ENCODE measurements at regions not wholly inside any gene's neighbourhood (a gene's known extent, or its start where the extent isn't known, plus 50 kb on each side); places are given as distances from the start of the nearest gene placed in this dataset.

- DNase-seq = no peak
Measured at GRCh38 chr6:1023229-1023628, 288.7 kb upstream of the FOXQ1 start.

GRCh38 chr6:1022719-1023118, 289.2 kb upstream of the FOXQ1 start:
- DNase-seq = no peak

- no peak for DNase-seq
Measured at GRCh38 chr6:1020837-1021236, 291.1 kb upstream of the FOXQ1 start.

- no peak for DNase-seq
Measured at GRCh38 chr6:1020133-1020532, 291.8 kb upstream of the FOXQ1 start.

GRCh38 chr6:1018041-1018440, 293.9 kb upstream of the FOXQ1 start:
- no peak for DNase-seq

GRCh38 chr6:1016329-1017302, 295.3 kb upstream of the FOXQ1 start:
- no peak for DNase-seq

- DNase-seq = no peak
Measured at GRCh38 chr6:1015825-1016224, 296.1 kb upstream of the FOXQ1 start.

- no peak for DNase-seq
Measured at GRCh38 chr6:1014431-1014807, 297.5 kb upstream of the FOXQ1 start.

- no peak for DNase-seq
Measured at GRCh38 chr6:1013656-1014430, 298.1 kb upstream of the FOXQ1 start.

- DNase-seq = no peak
Measured at GRCh38 chr6:1009103-1009502, 302.8 kb upstream of the FOXQ1 start.

- DNase-seq = no peak
Measured at GRCh38 chr6:1007159-1007558, 304.7 kb upstream of the FOXQ1 start.

- DNase-seq = no peak
Measured at GRCh38 chr6:1004885-1005630, 306.8 kb upstream of the FOXQ1 start.

GRCh38 chr6:1003394-1004160, 308.3 kb upstream of the FOXQ1 start:
- no peak for DNase-seq

GRCh38 chr6:1002989-1003388, 308.9 kb upstream of the FOXQ1 start:
- no peak for DNase-seq

GRCh38 chr6:1001655-1002349, 308.9 kb upstream of the EXOC2 start:
- DNase-seq = no peak

GRCh38 chr6:999552-999951, 306.6 kb upstream of the EXOC2 start:
- no peak for DNase-seq

GRCh38 chr6:998551-998950, 305.6 kb upstream of the EXOC2 start:
- DNase-seq = no peak

GRCh38 chr6:996271-996852, 303.4 kb upstream of the EXOC2 start:
- no peak for DNase-seq

GRCh38 chr6:991192-991591, 298.3 kb upstream of the EXOC2 start:
- DNase-seq = no peak

GRCh38 chr6:984031-984430, 291.1 kb upstream of the EXOC2 start:
- no peak for DNase-seq

GRCh38 chr6:978937-979685, 286.2 kb upstream of the EXOC2 start:
- no peak for DNase-seq
